Lower leg skin (tissue), 4 donors: ENCODE measurements at regions not wholly inside any gene's neighbourhood (a gene's known extent, or its start where the extent isn't known, plus 50 kb on each side); places are given as distances from the start of the nearest gene placed in this dataset.

Experiments used
- DNase-seq, 2 donors: peaks; one replicate each; pipeline ENCODE4 v3.0.0-alpha.2; 2019; ENCODE audit warnings: low spot score in 2 of 2
- H3K4me3 ChIP-seq: fragments of 200-600 bp; sonication (generic); 2 replicates; pipeline ENCODE4 v1.5.1; 2017; ENCODE audit warnings: mild to moderate bottlenecking, low read depth; ENCODE audit not compliant: poor library complexity, severe bottlenecking
- POLR2A ChIP-seq, 2 donors: fragments of 450-650 bp; IDR thresholded peaks; one replicate each; pipeline ENCODE4 v1.6.1; 2016 to 2017; ENCODE audit warnings: antibody characterized with exemption in 2 of 2, mild to moderate bottlenecking in 1 of 2, moderate library complexity in 1 of 2
- WGBS, 2 donors: methylation state at CpG; one replicate each; pipeline ENCODE4 v1.1.5; 2018; 5-methylcytosine and 5-hydroxymethylcytosine counted together
- intact Hi-C: fragments of 100-400 bp; cut with DNase I; formaldehyde crosslinking; loops from one replicate; pipeline ENCODE4 v1.15.0; 2023; ENCODE audit warnings: low total_unique reads
- TF ChIP-seq, protein P1 (sequence below), 3 donors: fragments of 450-650 bp; IDR thresholded peaks; one replicate each; pipeline ENCODE4 v1.5.1; 2016; ENCODE audit warnings: antibody characterized with exemption in 3 of 3, mild to moderate bottlenecking in 3 of 3, moderate library complexity in 2 of 3

DNA sequence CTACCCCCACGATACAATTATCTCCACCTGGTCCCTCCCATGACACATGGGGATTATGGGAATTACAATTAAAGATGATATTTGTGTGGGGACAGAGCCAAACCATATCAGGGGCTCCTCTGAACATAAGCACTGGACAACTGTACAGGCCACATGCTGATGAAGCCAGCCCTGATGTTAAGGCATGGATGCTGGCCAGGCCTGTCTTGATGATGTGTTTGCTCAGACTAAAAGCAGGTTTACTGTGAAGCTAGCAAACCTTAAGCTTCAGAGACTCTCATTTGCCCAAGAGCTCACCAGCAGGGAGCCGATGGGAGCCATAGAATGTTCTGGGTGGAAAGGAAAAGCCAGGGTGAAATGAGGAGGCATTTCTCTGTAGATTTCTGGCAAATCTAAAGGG, 135.3 kb upstream of the KCNK1 start:
- intact Hi-C loops = no loop called here
- DNase-seq = no peak

DNA sequence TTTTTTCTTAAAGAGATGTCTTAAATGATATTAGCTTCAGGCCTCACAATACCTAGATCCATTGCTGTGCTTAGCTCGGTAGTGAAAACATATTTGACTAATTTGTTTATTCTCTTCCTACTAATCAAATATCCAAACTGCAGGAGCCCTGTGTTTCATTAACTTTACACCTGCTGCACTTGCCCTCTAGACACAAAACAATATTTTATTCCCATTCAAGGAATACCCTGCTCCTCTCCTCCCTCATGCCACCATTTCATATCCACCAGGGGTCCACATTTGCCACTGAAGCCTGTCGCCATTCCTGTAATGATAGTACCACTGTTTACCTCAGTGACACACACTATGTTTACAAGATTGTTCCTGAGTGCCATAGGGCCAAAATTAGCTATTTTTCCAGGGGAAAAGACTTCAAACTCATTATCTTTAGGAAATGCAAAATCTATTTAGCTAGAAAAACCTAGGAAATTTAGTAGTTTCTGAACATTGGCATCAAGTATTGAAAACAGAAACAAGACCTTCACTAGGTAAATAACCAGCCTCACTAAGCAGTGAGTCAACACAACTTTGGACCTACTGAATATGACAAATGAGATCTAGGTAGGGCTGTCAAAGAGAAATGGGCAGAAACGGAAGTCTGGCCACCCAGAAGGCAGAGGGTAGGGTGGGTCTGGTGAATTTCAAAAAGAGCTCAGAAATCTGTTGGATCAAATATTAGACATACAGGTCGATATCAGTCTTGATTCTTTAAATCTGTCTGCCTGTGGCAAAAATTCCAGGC, 134.6 kb upstream of the KCNK1 start:
- intact Hi-C loops = no loop called here
- TF ChIP-seq, protein P1, sequence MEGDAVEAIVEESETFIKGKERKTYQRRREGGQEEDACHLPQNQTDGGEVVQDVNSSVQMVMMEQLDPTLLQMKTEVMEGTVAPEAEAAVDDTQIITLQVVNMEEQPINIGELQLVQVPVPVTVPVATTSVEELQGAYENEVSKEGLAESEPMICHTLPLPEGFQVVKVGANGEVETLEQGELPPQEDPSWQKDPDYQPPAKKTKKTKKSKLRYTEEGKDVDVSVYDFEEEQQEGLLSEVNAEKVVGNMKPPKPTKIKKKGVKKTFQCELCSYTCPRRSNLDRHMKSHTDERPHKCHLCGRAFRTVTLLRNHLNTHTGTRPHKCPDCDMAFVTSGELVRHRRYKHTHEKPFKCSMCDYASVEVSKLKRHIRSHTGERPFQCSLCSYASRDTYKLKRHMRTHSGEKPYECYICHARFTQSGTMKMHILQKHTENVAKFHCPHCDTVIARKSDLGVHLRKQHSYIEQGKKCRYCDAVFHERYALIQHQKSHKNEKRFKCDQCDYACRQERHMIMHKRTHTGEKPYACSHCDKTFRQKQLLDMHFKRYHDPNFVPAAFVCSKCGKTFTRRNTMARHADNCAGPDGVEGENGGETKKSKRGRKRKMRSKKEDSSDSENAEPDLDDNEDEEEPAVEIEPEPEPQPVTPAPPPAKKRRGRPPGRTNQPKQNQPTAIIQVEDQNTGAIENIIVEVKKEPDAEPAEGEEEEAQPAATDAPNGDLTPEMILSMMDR (IDR thresholded peaks at IDR 0.05) = no peak
- no peak for TF ChIP-seq POLR2A (IDR thresholded peaks at IDR 0.05)
- 65 to 66% methylated on average over 4 of the region's 4 CpGs for WGBS, 2 donors
- DNase-seq = no peak
- H3K4me3 ChIP-seq = no peak overlapping the region

More for the DNA sequence above, 135.3 kb upstream of the KCNK1 start:
- WGBS, 2 donors = 91 to 94% methylated on average over 2 of the region's 2 CpGs
- H3K4me3 ChIP-seq = no peak overlapping the region
- TF ChIP-seq, protein P1 (IDR thresholded peaks at IDR 0.05) = no peak
- no peak for TF ChIP-seq POLR2A (IDR thresholded peaks at IDR 0.05)

DNA sequence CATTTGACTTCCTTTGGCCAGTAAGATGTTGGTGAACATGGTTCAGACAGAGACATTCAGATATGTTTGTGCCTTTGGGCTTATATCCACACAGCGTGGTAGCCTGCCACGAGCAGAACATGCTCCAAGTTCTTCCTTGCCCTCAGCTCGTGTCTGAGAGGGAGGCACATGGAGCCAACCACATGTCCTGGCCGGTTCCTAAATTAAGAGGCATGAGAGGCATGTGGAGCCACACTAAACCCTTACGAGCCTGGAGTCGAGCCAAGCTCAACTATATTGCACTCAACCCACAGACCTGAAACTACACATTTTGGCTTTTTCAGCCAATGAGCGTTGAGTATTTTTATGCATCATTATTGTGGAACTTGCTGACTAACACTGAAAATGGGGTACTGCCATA, 133.7 kb upstream of the KCNK1 start:
- no peak for TF ChIP-seq POLR2A (IDR thresholded peaks at IDR 0.05)
- TF ChIP-seq, protein P1 (IDR thresholded peaks at IDR 0.05) = no peak
- no peak overlapping the region for H3K4me3 ChIP-seq
- 24 to 36% methylated on average over 7 of the region's 7 CpGs for WGBS, 2 donors
- intact Hi-C loops = no loop called here
- DNase-seq = no peak

DNA sequence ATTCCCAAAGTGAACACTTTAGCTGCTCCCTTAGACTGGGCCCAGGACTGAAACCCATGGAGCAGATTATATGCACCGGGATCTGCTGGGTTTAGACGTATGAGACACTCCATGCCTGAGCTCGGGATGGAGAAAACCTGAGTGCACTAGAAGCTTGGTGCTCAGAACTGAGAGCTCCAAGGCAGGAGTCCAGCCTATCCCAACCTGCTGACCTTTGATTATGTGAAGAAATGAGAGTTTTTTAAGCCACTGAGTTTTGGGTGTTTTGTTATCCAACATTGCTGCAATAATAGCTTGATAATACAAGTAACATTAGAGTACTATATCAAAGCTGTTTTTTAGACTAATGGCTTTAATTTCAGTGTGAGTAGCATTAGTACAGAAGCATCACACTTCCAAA, 131.5 kb upstream of the KCNK1 start:
- no peak for DNase-seq
- H3K4me3 ChIP-seq = no peak overlapping the region
- TF ChIP-seq POLR2A (IDR thresholded peaks at IDR 0.05) = no peak
- TF ChIP-seq, protein P1 (IDR thresholded peaks at IDR 0.05) = no peak
- intact Hi-C loops = no loop called here
- 95 to 98% methylated on average over 3 of the region's 3 CpGs for WGBS, 2 donors

DNA sequence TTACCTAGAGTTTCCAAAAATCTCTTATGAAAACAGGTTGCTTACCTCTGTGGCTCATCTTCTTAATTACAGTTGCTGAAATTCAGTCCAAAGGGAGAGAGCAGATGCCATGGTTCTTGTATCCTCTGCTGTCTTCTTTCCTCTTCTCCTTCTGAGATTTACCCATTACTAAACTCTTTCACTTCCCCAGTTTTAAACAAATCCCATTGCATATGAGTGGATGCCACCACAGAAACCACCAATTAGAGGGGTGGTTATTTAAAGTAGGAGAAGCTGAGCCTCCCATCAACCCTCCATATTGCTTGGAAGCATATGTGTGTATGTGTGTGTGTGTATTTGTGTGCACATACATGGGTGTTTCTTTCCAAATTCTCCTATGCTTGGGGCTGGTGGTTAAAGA, 128.5 kb upstream of the KCNK1 start:
- TF ChIP-seq, protein P1 (IDR thresholded peaks at IDR 0.05) = no peak
- TF ChIP-seq POLR2A (IDR thresholded peaks at IDR 0.05) = no peak
- no peak for DNase-seq
- no peak overlapping the region for H3K4me3 ChIP-seq
- intact Hi-C loops = no loop called here
